Vagina (tissue), 2 donors: ENCODE measurements at regions not wholly inside any gene's neighbourhood (a gene's known extent, or its start where the extent isn't known, plus 50 kb on each side); places are given as distances from the start of the nearest gene placed in this dataset.

Experiments used
- CTCF ChIP-seq, 3 experiments: fragments of 450-650 bp in 2 of 3; fragments of 200-600 bp in 1 of 3; sonication (generic) in 1 of 3; IDR thresholded peaks; one replicate each; pipeline ENCODE4 v1.5.1; 2017 to 2019; ENCODE audit warnings: antibody characterized with exemption in 3 of 3, mild to moderate bottlenecking in 2 of 3, moderate library complexity in 2 of 3
- POLR2A ChIP-seq, 2 donors: fragments of 450-650 bp; IDR thresholded peaks; one replicate each; pipeline ENCODE4 v1.6.1; 2017; ENCODE audit warnings: antibody characterized with exemption in 2 of 2, mild to moderate bottlenecking in 2 of 2, moderate library complexity in 2 of 2
- POLR2AphosphoS5 ChIP-seq, 2 donors: sonication (generic); formaldehyde crosslinking; IDR thresholded peaks; one replicate each; pipeline ENCODE4 v1.9.0; 2017; ENCODE audit warnings: antibody characterized with exemption in 2 of 2, mild to moderate bottlenecking in 2 of 2, low read depth in 1 of 2; ENCODE audit not compliant: insufficient read depth in 1 of 2

GRCh38 chr2:147469471-147469870 is 375.4 kb upstream of the ACVR2A start:
- TF ChIP-seq POLR2AphosphoS5 (IDR thresholded peaks at IDR 0.05; ENCODE audit: insufficient read depth in 1 of 2, low read depth in 1 of 2) (no peak), POLR2A (IDR thresholded peaks at IDR 0.05) (no peak), CTCF (IDR thresholded peaks at IDR 0.05) (no peak)
